Stimulated activated effector memory CD8-positive, alpha-beta T cell treated with anti-CD3 and anti-CD28 coated beads, Interleukin-12 subunit alpha, Interleukin-12 subunit beta, amount 100 ng/mL, for 72 hours (primary cell): ENCODE measurements at regions not wholly inside any gene's neighbourhood (a gene's known extent, or its start where the extent isn't known, plus 50 kb on each side); places are given as distances from the start of the nearest gene placed in this dataset.

Source experiments
- ATAC-seq: fragments of 150-1000 bp; cut with Tn5 transposase; 2 replicates; pipeline ENCODE4 v1.10.0; 2021
- DNase-seq, 2 donors: peaks; one replicate each; pipeline ENCODE4 v3.0.0; 2021 to 2022; ENCODE audit warnings: low spot score in 2 of 2
- H3K27ac Mint-ChIP-seq: one replicate; pipeline ENCODE4 v1.8.0; 2022; ENCODE audit warnings: mild to moderate bottlenecking, mixed read lengths
- H3K36me3 Mint-ChIP-seq: one replicate; pipeline ENCODE4 v1.8.0; 2022; ENCODE audit warnings: mild to moderate bottlenecking, mixed read lengths
- H3K4me1 Mint-ChIP-seq: one replicate; pipeline ENCODE4 v1.8.0; 2022; ENCODE audit warnings: mixed read lengths
- H3K4me3 Mint-ChIP-seq: one replicate; pipeline ENCODE4 v1.8.0; 2022; ENCODE audit warnings: mild to moderate bottlenecking, mixed read lengths
- H3K9me3 Mint-ChIP-seq: one replicate; pipeline ENCODE4 v1.8.0; 2022; ENCODE audit warnings: mixed read lengths

DNA sequence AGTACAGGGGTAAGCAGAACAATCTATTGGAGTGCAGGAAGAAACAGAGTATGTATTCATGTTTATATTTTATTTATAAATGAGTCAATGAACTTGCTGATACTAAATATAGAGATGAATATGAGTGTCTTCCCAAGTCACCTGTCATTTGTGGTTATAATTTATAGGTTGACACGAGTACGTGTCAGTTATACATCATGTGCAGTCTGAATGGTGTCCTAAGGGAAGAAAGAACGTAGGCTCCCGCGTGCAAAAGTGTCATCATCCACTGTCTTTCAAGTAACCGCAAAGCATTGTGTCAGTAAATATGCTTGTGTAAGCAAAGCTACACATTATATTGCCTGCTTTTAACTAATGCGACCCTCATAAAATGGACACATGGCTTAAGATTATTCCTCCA lies 786.1 kb downstream of the KCNJ2 start:
- Mint-ChIP-seq H3K4me3 (no peak overlapping the region), H3K36me3 (no peaks in the 10 kb centered on the region), H3K9me3 (peaks cover 15% of the 10 kb centered on the region), H3K27ac (no peak overlapping the region), H3K4me1 (no peaks in the 10 kb centered on the region)
- ATAC-seq (no peak), DNase-seq (no peak)

DNA sequence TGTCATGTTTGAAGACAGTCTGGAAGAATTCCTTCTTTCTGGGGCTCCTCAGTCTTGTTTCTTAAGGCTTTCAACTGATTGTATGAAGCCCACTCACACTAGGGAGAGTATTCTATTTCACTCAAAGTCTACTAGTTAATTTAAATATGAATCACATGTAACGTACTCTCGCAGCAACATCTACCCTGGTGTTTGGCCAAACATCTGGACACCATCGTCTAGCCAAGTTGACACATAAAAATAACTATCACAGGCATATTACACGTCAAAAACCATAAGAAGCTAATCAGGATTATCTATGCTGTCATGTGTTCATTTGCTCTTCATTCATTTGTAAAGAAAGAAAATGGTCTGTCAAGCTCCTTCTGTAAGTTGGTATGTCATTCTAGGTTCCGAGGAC lies 787.4 kb downstream of the KCNJ2 start:
- Mint-ChIP-seq H3K9me3 (peaks cover 11% of the 10 kb centered on the region), H3K27ac (no peak overlapping the region), H3K4me1 (no peaks in the 10 kb centered on the region), H3K4me3 (no peak overlapping the region), H3K36me3 (no peaks in the 10 kb centered on the region)
- ATAC-seq (no peak), DNase-seq (no peak)

DNA sequence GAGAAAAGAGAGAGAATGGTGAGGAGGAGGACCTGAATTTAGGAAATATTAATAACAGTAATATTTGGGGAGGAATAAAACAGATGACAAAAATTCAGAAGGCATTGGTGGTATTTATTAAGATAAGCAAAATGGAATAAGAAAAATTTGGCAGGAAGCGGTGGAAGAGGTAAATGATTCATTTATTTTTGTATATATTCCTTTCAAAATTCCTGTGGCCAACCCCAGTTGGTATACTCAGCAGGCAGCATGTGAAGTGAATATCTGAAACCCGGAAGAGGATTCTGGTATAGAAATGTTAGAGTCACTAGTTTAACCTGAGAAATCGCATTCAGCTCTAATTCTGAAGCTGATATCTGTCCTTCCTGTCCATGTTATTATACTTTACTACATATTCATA lies 792.0 kb downstream of the KCNJ2 start:
- Mint-ChIP-seq H3K36me3 (no peaks in the 10 kb centered on the region), H3K9me3 (peaks cover 4% of the 10 kb centered on the region), H3K4me3 (no peak overlapping the region), H3K27ac (no peak overlapping the region), H3K4me1 (no peaks in the 10 kb centered on the region)
- ATAC-seq (no peak), DNase-seq (no peak)

DNA sequence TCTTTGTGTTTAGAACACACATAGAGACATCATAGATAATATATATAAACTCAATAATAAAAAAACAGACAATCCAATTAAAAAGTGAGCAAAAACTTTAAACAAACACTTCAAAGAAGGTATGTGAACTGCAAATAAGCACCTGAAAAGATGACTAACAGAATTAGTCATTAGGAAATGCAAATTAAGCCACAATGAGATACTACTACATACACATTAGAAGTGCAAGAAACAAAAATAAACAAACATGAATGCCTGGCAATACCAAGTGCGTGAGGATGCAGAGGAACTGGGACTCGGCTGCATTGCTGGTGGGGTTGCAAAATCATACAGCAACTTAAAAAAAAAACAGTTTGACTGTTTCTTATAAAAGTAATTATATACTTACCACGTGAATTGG lies 799.0 kb downstream of the KCNJ2 start:
- DNase-seq (no peak), ATAC-seq (no peak)
- no peak overlapping the region for H3K27ac Mint-ChIP-seq
- H3K36me3 Mint-ChIP-seq = no peaks in the 10 kb centered on the region
- no peak overlapping the region for H3K4me3 Mint-ChIP-seq
- H3K9me3 Mint-ChIP-seq = peaks cover 6% of the 10 kb centered on the region
- no peaks in the 10 kb centered on the region for H3K4me1 Mint-ChIP-seq

DNA sequence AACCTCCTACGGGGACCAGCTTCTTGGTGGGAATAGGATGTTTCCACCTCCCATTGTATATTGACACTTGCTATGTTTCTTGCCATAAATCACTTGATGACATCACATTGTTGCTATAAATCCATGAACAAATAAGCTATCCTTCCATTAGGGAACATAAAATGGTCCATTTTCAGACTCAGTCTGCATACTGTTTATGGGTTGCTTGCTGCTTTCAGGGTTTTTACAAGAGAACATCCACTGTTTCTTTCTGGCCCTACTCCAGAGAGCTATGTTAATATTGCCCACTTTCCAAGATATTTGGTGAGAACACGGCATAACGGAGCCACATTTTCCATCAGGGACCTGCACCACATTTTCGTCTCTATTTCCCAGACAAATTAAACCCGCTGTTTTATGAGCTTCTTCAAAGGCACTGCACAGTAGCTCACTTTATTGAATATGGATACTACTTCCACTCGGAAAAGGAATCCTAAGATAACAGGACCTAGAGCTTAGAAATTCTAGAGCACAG lies 800.2 kb downstream of the KCNJ2 start:
- peaks cover 6% of the 10 kb centered on the region for H3K9me3 Mint-ChIP-seq
- no peak for DNase-seq
- H3K36me3 Mint-ChIP-seq = no peaks in the 10 kb centered on the region
- no peak for ATAC-seq
- no peak overlapping the region for H3K27ac Mint-ChIP-seq
- H3K4me3 Mint-ChIP-seq = no peak overlapping the region
- H3K4me1 Mint-ChIP-seq = no peaks in the 10 kb centered on the region

DNA sequence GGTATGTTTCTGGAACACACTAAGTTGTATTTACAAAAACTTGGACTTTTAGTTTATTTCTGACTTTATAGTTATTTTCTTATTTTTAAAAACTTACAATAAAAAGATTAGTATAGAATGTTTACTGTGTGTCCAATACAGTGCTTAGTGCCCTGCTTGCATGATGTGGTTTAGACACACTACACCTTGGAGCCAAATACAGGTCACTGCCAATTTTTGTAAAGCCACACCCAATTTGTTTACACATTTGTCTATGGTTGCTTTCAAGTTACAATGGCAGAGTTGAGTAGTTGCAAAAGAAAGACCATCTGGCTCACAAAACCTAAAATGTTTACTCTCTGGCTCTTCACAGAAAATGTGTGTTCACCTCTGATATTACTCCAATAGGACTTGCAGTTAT lies 807.1 kb downstream of the KCNJ2 start:
- no peaks in the 10 kb centered on the region for H3K4me1 Mint-ChIP-seq
- H3K36me3 Mint-ChIP-seq = no peaks in the 10 kb centered on the region
- DNase-seq (no peak), ATAC-seq (no peak)
- peaks cover 14% of the 10 kb centered on the region for H3K9me3 Mint-ChIP-seq
- H3K4me3 Mint-ChIP-seq = no peak overlapping the region
- H3K27ac Mint-ChIP-seq = no peak overlapping the region

DNA sequence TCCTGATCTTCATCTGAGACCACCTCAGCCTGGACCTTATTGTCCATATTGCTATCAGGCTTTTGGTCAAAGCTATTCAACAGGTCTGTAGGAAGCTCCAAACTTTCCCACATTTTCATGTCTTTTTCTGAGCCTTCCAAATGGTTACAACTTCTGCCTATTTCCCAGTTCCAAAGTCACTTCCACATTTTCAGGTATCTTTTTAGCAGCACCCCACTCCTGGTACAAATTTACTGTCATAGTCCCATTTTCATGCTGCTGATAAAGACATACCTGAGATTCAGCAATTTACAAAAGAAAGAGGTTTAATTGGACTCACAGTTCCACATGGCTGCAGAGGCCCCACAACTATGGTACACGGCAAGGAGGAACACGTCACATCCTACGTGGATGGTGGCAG lies 815.5 kb downstream of the KCNJ2 start:
- H3K9me3 Mint-ChIP-seq = peaks cover 14% of the 10 kb centered on the region
- no peak overlapping the region for H3K4me3 Mint-ChIP-seq
- H3K27ac Mint-ChIP-seq = no peak overlapping the region
- H3K4me1 Mint-ChIP-seq = no peaks in the 10 kb centered on the region
- no peak for ATAC-seq
- DNase-seq = no peak
- no peaks in the 10 kb centered on the region for H3K36me3 Mint-ChIP-seq

DNA sequence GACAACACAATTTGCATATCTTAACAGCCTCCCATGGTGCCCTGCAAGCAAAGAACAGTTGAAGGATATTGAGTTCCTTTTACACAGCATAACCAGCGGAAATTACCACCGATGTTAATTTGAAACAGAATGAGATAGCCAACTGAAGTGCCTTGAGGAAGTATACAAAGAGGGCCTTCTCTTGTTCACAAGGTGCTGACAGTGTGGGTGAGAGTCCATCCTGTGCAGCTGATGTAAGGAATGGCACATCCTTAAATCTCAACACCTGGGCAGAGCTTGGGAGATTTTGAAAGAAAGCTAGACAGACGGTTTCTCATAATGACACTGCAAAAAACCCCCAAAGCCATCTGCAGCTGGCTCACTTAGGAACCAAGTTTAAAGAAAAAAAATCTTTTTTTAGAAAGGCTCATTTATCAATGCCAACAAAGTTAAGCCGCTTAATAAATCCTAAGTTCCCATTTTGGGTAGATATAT lies 818.6 kb downstream of the KCNJ2 start:
- Mint-ChIP-seq H3K36me3 (no peaks in the 10 kb centered on the region), H3K9me3 (peaks cover 17% of the 10 kb centered on the region), H3K4me1 (no peaks in the 10 kb centered on the region), H3K4me3 (no peak overlapping the region), H3K27ac (no peak overlapping the region)
- DNase-seq = no peak
- ATAC-seq = no peak

DNA sequence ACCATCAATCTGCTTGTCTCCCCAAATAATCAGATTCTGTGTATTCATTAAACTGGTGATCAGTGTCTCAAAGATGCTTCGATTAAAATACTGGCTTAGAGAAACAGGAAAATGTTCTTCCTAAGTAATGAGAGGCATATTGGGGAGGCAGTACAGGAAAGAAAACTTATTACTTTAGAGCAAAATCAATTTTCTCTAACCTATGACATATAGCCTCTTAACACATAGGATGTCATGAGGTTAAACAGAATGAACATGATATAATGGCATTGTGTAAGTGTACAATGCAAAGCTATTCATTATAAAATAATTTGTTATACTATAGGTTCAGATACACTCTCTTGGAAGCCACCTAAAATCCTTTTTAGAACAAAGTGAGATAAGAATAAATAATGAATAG lies 819.3 kb downstream of the KCNJ2 start:
- H3K9me3 Mint-ChIP-seq = peaks cover 17% of the 10 kb centered on the region
- DNase-seq = no peak
- H3K4me1 Mint-ChIP-seq = no peaks in the 10 kb centered on the region
- no peaks in the 10 kb centered on the region for H3K36me3 Mint-ChIP-seq
- no peak for ATAC-seq
- no peak overlapping the region for H3K27ac Mint-ChIP-seq
- H3K4me3 Mint-ChIP-seq = no peak overlapping the region

DNA sequence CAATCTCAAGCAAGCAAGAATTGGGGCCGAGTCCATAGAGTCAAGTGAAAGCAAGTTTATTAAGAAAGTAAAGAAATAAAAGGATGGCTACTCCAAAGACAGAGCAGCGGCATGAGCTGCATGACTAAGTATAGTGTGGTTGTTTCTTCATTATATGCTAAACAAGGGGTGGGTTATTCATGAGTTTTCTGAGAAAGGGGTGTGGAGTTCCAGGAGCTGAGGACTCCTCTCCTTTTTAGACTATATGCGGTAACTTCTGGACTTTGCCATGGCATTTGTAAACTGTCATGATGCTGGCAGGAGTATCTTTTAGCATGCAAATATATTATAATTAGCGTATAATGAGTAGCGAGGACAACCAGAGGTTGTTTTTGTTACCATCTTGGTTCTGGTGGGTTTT lies 819.9 kb downstream of the KCNJ2 start:
- no peak for ATAC-seq
- H3K9me3 Mint-ChIP-seq = peaks cover 17% of the 10 kb centered on the region
- no peak overlapping the region for H3K4me3 Mint-ChIP-seq
- H3K27ac Mint-ChIP-seq = no peak overlapping the region
- H3K4me1 Mint-ChIP-seq = no peaks in the 10 kb centered on the region
- DNase-seq = no peak
- H3K36me3 Mint-ChIP-seq = no peaks in the 10 kb centered on the region

DNA sequence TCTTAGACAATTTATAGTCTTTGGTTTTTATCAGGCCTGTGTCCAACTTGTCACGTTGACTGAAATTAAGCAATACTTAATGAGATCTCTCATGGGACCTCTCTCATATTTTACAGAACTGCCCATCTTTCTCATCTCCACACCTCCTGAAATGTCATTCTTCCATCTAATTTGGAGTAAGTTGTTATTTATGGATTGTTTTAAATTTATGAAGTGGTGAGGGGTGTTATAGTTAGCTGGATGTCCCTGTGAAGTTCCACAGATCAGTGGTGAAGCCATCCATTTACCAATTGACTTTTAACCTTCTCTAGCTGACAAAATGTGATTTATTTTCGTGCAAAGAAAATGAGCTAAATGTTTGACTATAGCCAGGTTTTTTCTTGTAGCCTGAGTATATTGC lies 824.9 kb downstream of the KCNJ2 start:
- DNase-seq (no peak), ATAC-seq (no peak)
- Mint-ChIP-seq H3K4me1 (no peaks in the 10 kb centered on the region), H3K36me3 (no peaks in the 10 kb centered on the region), H3K9me3 (peaks cover 15% of the 10 kb centered on the region), H3K27ac (no peak overlapping the region), H3K4me3 (no peak overlapping the region)

DNA sequence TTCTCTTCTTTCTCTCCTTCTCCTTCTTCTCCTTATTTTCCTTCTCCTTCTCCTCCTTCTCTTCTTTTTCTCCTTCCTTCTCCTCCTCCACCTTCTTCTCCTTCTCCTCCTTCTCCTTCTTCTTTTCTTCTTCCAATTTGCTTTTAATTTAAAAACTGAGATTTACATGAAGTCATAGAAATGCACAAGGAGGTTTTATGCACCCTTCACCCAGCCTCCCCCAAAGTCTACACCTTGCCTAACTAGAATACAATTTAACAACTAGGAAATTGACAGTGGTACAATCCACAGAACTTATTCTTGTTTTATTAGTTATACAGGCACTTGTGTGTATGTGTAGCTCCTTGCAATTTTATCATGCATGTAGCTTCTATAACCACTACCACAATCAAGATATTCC lies 826.7 kb downstream of the KCNJ2 start:
- Mint-ChIP-seq H3K9me3 (peaks cover 11% of the 10 kb centered on the region), H3K4me3 (no peak overlapping the region), H3K4me1 (no peaks in the 10 kb centered on the region), H3K27ac (no peak overlapping the region), H3K36me3 (no peaks in the 10 kb centered on the region)
- ATAC-seq (no peak), DNase-seq (no peak)

DNA sequence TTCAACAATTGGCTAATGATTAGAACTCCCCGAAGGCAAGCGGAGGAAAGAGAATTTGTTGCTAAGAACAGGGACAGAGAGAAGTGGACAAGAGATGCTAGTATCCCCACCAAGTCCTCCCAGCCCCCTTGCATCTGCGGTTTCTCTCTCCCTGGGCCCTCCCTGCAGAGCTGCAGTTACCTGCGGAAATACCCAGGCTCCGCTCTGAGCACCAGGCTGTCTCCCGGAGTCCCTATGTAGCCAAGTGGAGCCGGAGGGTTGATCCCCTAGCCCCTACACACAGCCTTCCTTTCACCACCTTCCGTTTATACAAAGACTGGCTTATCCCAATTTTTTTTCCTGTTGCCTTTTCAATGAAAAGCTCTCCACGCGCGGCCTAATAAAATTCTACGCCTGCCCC lies 834.4 kb downstream of the KCNJ2 start:
- peaks cover 4% of the 10 kb centered on the region for H3K9me3 Mint-ChIP-seq
- H3K27ac Mint-ChIP-seq = no peak overlapping the region
- no peak for DNase-seq
- no peak overlapping the region for H3K4me3 Mint-ChIP-seq
- no peaks in the 10 kb centered on the region for H3K4me1 Mint-ChIP-seq
- no peaks in the 10 kb centered on the region for H3K36me3 Mint-ChIP-seq
- no peak for ATAC-seq

DNA sequence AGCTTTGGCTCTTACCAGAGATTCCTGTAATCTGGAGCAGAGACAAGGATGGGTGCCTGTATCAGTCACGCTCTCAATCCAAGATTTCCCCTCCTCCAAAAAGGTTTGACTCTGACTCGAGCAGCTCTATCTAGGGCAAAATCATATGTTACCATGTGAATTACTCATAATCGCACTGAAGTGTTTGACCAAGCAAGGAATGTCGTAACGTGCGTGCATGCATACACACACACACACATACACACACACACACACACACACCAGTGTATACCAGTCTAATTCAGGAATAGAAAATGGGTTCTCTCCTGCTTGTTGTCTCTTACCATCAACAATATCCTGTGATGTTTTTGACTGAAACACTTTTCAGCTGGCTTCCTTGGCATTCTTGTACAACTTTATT lies 835.1 kb downstream of the KCNJ2 start:
- peaks cover 4% of the 10 kb centered on the region for H3K9me3 Mint-ChIP-seq
- no peak overlapping the region for H3K27ac Mint-ChIP-seq
- no peak overlapping the region for H3K4me3 Mint-ChIP-seq
- ATAC-seq = no peak
- H3K4me1 Mint-ChIP-seq = no peaks in the 10 kb centered on the region
- DNase-seq = no peak
- no peaks in the 10 kb centered on the region for H3K36me3 Mint-ChIP-seq

DNA sequence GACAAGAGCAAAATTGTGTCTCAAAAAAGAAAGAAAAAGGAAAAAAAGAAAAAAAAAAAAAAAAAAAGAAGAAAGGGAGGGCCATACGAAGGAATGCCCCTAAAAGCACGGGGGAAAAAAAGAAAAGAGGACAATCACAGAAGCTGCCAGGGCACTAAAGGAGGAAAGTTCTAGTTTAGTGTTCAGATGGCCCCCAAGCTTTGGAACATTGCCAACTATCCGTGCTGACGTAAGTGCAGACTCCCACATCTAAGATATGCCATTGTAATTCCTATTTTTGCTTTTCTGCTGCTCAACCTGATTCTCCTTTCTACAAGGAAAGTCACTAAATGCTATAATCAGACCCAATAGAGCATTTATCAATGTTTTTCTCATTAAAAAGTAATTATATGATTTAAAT lies 842.1 kb downstream of the KCNJ2 start:
- Mint-ChIP-seq H3K36me3 (no peaks in the 10 kb centered on the region), H3K4me3 (no peak overlapping the region), H3K4me1 (no peaks in the 10 kb centered on the region), H3K9me3 (peaks cover 5% of the 10 kb centered on the region), H3K27ac (no peak overlapping the region)
- ATAC-seq (no peak), DNase-seq (no peak)

DNA sequence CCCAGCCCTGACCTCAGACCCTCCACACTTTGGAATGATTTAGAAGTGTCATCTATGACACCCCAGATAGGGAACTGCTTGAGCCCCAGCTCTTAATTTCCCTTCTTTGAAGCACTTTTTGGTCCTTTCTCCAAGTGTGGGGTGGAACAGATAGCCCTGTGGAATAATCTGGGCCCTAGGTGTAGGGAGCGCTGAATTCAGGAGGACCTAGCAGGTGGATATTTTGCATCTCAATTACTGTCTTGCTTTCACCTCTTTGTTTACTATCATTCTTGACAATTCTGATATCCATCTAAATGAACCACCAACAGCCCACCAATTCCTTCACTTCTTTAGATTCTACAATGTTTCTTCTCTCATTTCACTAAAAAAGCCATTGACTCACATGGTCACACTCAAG lies 850.4 kb downstream of the KCNJ2 start:
- DNase-seq (no peak), ATAC-seq (no peak)
- H3K9me3 Mint-ChIP-seq = peaks cover 7% of the 10 kb centered on the region
- no peaks in the 10 kb centered on the region for H3K4me1 Mint-ChIP-seq
- no peak overlapping the region for H3K27ac Mint-ChIP-seq
- no peaks in the 10 kb centered on the region for H3K36me3 Mint-ChIP-seq
- H3K4me3 Mint-ChIP-seq = no peak overlapping the region

DNA sequence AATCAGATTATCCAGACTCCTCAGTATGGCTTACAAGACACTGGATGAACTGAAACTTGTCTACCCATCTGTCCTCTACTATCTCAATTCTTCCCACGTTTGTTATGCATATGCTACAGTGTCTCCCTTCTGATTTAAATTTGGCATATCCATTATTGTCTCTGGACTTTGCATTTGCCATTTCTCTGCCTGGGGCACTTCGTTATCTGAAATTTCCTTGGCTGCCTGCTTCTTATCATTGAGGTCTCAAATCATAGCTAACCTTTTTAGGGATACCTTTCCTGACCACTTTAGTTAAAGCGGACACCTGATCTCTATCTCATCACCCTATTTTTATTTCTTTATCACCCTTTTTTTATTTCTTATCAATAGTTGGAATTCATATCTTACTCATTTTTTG lies 853.4 kb downstream of the KCNJ2 start:
- ATAC-seq (no peak), DNase-seq (no peak)
- H3K4me3 Mint-ChIP-seq = no peak overlapping the region
- no peak overlapping the region for H3K27ac Mint-ChIP-seq
- H3K36me3 Mint-ChIP-seq = no peaks in the 10 kb centered on the region
- H3K4me1 Mint-ChIP-seq = no peaks in the 10 kb centered on the region
- H3K9me3 Mint-ChIP-seq = peaks cover 4% of the 10 kb centered on the region
